Sciatic nerve (tissue), 2 donors: ENCODE measurements at regions not wholly inside any gene's neighbourhood (a gene's known extent, or its start where the extent isn't known, plus 50 kb on each side); places are given as distances from the start of the nearest gene placed in this dataset. TPM values are rescaled to one million over a fixed set of nuclear protein-coding genes. Genes with fewer than 3 reads are reported as not detected.
"Not testable (repeated sequence)": the region's sequence is repeated elsewhere in the genome, so short reads cannot be mapped to it uniquely, and the experiment has no call there.

Source experiments
- ATAC-seq: fragments of 200-7000 bp; cut with Tn5 transposase; one replicate; pipeline ENCODE4 v1.9.1; 2020; ENCODE audit warnings: mild to moderate bottlenecking, moderate library complexity
- DNase-seq: peaks from one replicate; pipeline ENCODE4 v3.0.0-alpha.2; 2020; ENCODE audit warnings: low spot score
- intact Hi-C: fragments of 100-400 bp; cut with DNase I; formaldehyde crosslinking; loops from one replicate; pipeline ENCODE4 v1.14.2; 2022
- microRNA-seq: library from miRNA; unstranded; fragments of <30 nt; microRNA quantifications from one replicate; pipeline ENCODE4 v1.2.0, GENCODE V29; 2020
- donor health status: DM: no; HTN: no; CAD: no.
- donor health status: DM: no; HTN: no; CAD: no.

- DNase-seq (no peak), ATAC-seq (no peak)
- intact Hi-C loops: no loop called here
Measured at GRCh38 chr16:77090062-77090461, 100.9 kb upstream of the MON1B start.

DNA sequence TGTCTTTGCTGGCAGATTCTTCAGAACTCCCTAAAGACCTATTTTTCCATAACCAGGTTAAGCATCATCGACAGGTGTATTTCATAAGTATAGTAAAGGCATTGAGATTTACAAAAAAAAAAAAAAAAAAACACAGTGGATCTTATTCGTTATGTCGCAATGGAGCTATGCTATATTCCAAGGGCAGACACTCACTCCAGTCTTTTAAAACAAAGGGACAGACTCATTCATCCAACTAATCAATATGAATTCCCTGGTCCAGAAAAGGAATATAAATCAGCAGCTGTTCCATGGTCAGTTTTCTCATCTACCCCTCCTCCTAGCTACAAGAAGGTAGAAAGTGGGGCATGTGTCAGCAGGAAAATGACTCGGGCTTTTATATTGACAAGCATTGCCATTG is 97.7 kb upstream of the MON1B start:
- ATAC-seq: no peak
- no peak for DNase-seq
- intact Hi-C loops: no loop called here

GRCh38 chr16:77093999-77094398 is 97.0 kb upstream of the MON1B start:
- ATAC-seq: no peak
- intact Hi-C loops: no loop called here
- no peak for DNase-seq

DNA sequence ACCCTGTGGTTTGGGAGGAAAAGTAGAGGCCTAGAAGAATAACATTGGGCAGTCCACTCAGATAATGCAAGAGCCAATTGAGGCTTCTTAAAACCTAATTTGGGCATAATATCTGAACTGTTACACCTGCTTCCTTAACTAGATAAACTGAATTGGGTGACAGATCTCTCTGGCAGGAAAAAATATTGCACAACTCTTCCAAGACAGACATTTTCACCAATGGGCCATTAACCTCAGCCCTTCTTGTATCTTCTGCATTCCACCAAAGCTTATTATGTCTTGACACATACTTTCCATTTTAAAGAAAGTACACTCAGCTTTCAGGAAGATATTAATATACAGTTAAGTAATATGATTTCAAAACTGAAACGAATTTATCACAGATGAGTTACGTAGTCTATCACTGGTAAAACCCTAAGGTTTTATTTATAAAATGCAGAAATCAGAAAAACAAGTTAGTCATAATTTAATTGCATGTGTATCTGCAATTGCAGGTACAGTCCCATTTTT is 79.9 kb upstream of the MON1B start:
- DNase-seq: no peak
- intact Hi-C loops: no loop called here
- no peak for ATAC-seq

DNA sequence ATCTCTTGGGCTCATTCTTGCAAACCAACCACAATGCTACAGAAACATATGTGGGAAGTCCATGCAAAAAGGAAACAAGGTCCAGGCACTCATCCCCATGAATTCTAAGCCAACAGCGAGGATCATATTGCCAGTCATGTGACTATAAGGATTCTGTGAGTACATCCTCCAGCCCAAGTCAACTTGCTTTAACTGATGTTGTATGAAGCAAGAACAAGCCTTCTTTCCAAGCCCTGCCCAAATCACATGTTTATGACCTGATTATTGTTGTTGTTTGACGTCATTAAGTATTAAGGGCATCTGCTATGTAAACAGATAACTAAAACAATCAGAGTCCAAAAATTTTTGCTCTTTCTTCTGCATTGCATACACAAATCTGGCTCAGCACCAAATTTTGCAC is 78.2 kb upstream of the MON1B start:
- ATAC-seq (no peak), DNase-seq (no peak)
- intact Hi-C loops: no loop called here

GRCh38 chr16:77113835-77114234 is 77.2 kb upstream of the MON1B start:
- ATAC-seq (no peak), DNase-seq (no peak)
- intact Hi-C loops: no loop called here

DNA sequence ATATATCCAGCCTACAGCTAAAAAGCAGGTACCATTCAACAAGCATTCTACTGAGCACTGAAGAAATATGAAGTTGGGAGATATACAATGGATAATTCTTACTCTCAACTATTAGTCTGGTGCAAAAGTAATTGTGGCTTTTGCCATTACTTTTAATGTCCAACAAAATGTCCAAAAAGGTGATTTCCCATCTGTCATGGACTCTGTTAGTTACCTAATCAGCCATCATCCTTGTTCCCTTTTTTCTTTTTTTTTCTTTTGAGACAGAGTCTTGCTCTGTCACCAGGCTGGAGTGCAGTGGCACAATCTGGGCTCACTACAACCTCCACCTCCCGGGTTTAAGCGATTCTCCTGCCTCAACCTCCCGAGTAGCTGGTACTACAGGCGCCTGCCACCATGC is 76.6 kb upstream of the MON1B start:
- ATAC-seq, DNase-seq, intact Hi-C loops: not testable (repeated sequence)

- intact Hi-C loops: no loop called here
- DNase-seq: no peak
- no peak for ATAC-seq
Measured at GRCh38 chr16:77116856-77117255, 74.1 kb upstream of the MON1B start.

DNA sequence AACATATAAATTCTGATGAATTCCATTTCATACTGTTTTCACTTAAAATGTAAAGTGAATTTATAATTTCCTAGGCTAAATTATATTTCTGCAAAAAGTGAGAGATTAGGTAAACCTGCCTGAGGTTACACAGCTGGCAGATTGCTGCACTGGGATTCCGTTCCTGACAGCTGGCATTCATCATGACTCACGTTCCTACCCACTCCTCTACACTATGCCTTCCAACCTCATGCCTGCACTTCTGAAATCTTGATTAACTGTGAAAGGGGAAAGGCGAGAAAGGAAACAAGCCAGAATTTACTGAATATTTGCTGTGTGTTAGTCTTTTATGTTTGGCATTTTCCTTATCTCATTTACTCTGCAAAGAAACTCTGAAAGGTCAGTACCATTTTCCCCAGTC is 73.3 kb upstream of the MON1B start:
- no peak for DNase-seq
- intact Hi-C loops: no loop called here
- no peak for ATAC-seq

DNA sequence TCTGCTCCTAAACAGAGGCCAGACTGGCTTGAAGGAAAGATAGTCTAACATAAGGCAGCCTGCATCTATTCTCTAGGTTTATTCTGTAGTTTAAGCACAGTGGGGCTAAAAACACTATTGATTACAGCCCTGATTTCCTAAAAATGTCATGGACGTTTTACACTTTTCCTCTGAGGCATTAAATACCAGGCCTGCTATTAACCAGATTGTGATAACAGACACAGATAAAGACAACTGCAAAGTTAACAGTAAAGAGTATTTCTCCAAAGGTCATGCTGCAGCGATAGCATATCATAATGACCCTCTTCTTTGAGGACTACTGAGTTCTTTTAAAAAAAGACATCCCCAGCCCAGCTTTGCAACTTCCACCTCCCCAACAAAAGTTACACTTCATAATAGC is 59.6 kb upstream of the MON1B start:
- DNase-seq: no peak
- intact Hi-C loops: no loop called here
- ATAC-seq: no peak

DNA sequence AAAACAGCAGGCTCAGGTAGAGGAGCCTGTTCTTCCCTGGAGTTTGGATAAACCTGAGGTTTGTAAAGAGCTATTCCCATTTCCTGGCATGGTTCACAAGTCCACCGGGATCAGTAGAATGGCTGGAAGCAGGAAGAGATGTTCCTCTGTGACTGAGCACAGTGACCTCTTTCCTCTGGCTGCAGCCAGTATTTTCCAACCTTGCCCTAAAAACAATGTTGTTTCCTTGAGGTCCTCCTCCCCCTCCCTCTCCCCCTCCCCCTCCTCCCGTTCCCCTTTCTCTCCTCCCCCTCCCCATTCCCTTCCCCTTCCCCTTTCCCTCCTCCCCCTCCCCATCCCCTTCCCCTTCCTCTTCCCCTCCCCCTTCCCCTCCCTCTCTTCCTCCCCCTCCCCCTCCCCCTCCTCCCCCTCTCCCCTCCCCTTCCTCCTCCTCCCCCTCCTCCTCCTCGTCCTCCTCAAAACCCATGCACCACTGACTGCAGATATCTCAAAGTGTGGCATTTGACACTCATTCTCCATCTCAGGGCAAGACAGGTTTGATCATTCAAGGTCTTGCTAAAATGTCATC is 58.9 kb upstream of the MON1B start:
- intact Hi-C loops: no loop called here
- ATAC-seq (no peak), DNase-seq (no peak)

GRCh38 chr16:77133706-77134105 is 57.3 kb upstream of the MON1B start:
- DNase-seq: no peak
- ATAC-seq: no peak
- intact Hi-C loops: no loop called here

GRCh38 chr16:77137045-77137444 is 53.9 kb upstream of the MON1B start:
- no peak for DNase-seq
- ATAC-seq: no peak
- intact Hi-C loops: no loop called here

Small RNA genes lying in the stretch of these regions (microRNA-seq; reads per million reads assigned to microRNA genes)
- gene MIR4719: not detected
